ENCODE measurements at regions not wholly inside any gene's neighbourhood (a gene's known extent, or its start where the extent isn't known, plus 50 kb on each side); places are given as distances from the start of the nearest gene placed in this dataset.

- Mint-ChIP-seq H3K9me3 (no peaks in the 10 kb centered on the region), H3K4me1 (ENCODE audit: low read depth) (no peaks in the 10 kb centered on the region), H3K36me3 (ENCODE audit: low read depth) (no peaks in the 10 kb centered on the region), H3K27ac (no peak overlapping the region), H3K27me3 (ENCODE audit: low read depth) (peaks cover 6% of the 10 kb centered on the region), H3K4me3 (no peak overlapping the region)
- DNase-seq (ENCODE audit: low spot score), result no peak
Measured at GRCh38 chr2:160905862-160906261, 254.4 kb upstream of the TANK start.

DNA sequence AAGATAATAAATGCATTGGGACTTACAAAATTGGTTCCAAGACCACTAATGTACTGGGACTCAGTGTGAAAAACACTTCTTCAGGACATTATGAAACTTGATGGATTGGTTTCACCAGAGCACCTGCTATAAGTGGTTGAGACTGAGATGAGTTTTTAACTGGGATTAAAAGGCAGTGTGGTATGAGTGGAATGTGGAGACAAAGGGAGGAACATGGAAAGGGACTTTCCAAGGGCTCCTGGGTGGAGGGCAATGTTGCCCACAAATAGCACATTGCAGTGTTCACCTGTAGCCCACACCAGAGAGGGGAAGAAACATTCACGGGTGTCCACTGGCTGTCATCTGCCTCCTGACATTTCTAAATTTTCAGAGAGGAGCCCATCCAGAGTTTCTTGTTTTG lies 253.3 kb upstream of the TANK start:
- peaks cover 6% of the 10 kb centered on the region for H3K27me3 Mint-ChIP-seq (ENCODE audit: low read depth)
- no peak for DNase-seq (ENCODE audit: low spot score)
- no peaks in the 10 kb centered on the region for H3K36me3 Mint-ChIP-seq (ENCODE audit: low read depth)
- no peak overlapping the region for H3K27ac Mint-ChIP-seq
- H3K4me3 Mint-ChIP-seq, result no peak overlapping the region
- H3K9me3 Mint-ChIP-seq, result no peaks in the 10 kb centered on the region
- H3K4me1 Mint-ChIP-seq (ENCODE audit: low read depth), result no peaks in the 10 kb centered on the region

GRCh38 chr2:160907738-160908137 lies 252.5 kb upstream of the TANK start:
- Mint-ChIP-seq H3K9me3 (no peaks in the 10 kb centered on the region), H3K27ac (no peak overlapping the region), H3K27me3 (ENCODE audit: low read depth) (peaks cover 6% of the 10 kb centered on the region), H3K4me3 (no peak overlapping the region), H3K36me3 (ENCODE audit: low read depth) (no peaks in the 10 kb centered on the region), H3K4me1 (ENCODE audit: low read depth) (no peaks in the 10 kb centered on the region)
- DNase-seq (ENCODE audit: low spot score), result no peak

DNA sequence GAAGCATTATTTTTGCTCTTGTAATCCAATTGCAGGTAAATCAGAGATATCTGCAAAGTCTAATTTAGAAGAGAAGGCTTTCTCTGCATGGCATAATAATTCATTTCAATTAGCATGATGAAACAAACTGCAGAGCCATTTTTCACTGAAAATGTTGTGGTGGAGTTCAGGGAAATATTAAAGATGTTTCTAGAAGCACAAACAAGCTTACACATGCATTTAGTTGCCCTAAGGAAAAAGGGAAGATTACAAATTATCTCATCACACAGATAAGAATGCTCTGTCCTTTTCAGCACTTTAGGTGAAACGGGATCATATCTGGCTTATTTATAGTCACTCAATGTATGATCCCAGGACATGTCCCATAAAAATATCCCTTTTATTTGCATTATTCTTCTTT lies 252.1 kb upstream of the TANK start:
- Mint-ChIP-seq H3K36me3 (ENCODE audit: low read depth) (no peaks in the 10 kb centered on the region), H3K9me3 (no peaks in the 10 kb centered on the region), H3K27ac (no peak overlapping the region), H3K4me3 (no peak overlapping the region), H3K4me1 (ENCODE audit: low read depth) (no peaks in the 10 kb centered on the region), H3K27me3 (ENCODE audit: low read depth) (peaks cover 6% of the 10 kb centered on the region)
- DNase-seq (ENCODE audit: low spot score), result no peak

GRCh38 chr2:160909781-160910242 lies 250.4 kb upstream of the TANK start:
- no peak for DNase-seq (ENCODE audit: low spot score)
- no peak overlapping the region for H3K4me3 Mint-ChIP-seq
- H3K36me3 Mint-ChIP-seq (ENCODE audit: low read depth), result no peaks in the 10 kb centered on the region
- H3K9me3 Mint-ChIP-seq, result no peaks in the 10 kb centered on the region
- peaks cover 6% of the 10 kb centered on the region for H3K27me3 Mint-ChIP-seq (ENCODE audit: low read depth)
- H3K27ac Mint-ChIP-seq, result no peak overlapping the region
- H3K4me1 Mint-ChIP-seq (ENCODE audit: low read depth), result no peaks in the 10 kb centered on the region

- H3K27me3 Mint-ChIP-seq (ENCODE audit: low read depth), result peaks cover 6% of the 10 kb centered on the region
- no peak overlapping the region for H3K27ac Mint-ChIP-seq
- H3K4me1 Mint-ChIP-seq (ENCODE audit: low read depth), result no peaks in the 10 kb centered on the region
- H3K36me3 Mint-ChIP-seq (ENCODE audit: low read depth), result no peaks in the 10 kb centered on the region
- no peaks in the 10 kb centered on the region for H3K9me3 Mint-ChIP-seq
- no peak overlapping the region for H3K4me3 Mint-ChIP-seq
- DNase-seq (ENCODE audit: low spot score), result no peak
Measured at GRCh38 chr2:160910681-160911080, 249.5 kb upstream of the TANK start.

DNA sequence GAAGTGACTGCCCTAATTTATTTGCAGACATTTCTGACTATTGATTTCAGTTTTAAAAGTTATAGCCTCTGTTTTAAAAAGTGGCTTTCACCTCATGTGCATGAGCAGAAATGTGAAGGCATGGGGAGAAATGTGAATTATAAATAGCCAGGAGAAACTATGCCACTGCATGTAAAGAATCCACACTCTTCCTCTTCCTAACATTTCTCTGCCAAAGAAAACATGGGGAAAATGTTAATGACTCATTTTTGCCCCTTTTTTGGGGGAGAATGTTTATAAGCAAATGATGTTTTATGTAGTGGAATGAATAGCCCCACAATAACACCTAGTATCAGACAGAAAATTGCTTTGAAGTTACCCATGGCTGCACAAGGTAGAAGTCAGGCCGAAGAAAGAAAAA lies 249.0 kb upstream of the TANK start:
- H3K4me1 Mint-ChIP-seq (ENCODE audit: low read depth), result no peaks in the 10 kb centered on the region

GRCh38 chr2:160912276-160912675 lies 248.0 kb upstream of the TANK start:
- no peak overlapping the region for H3K4me3 Mint-ChIP-seq
- no peaks in the 10 kb centered on the region for H3K27me3 Mint-ChIP-seq (ENCODE audit: low read depth)
- H3K9me3 Mint-ChIP-seq, result no peaks in the 10 kb centered on the region
- DNase-seq (ENCODE audit: low spot score), result no peak
- H3K27ac Mint-ChIP-seq, result no peak overlapping the region
- no peaks in the 10 kb centered on the region for H3K4me1 Mint-ChIP-seq (ENCODE audit: low read depth)
- H3K36me3 Mint-ChIP-seq (ENCODE audit: low read depth), result no peaks in the 10 kb centered on the region

More for the DNA sequence above, 249.0 kb upstream of the TANK start:
- no peak overlapping the region for H3K27ac Mint-ChIP-seq
- H3K9me3 Mint-ChIP-seq, result no peaks in the 10 kb centered on the region
- H3K36me3 Mint-ChIP-seq (ENCODE audit: low read depth), result no peaks in the 10 kb centered on the region
- no peak for DNase-seq (ENCODE audit: low spot score)
- peaks cover 3% of the 10 kb centered on the region for H3K27me3 Mint-ChIP-seq (ENCODE audit: low read depth)
- H3K4me3 Mint-ChIP-seq, result no peak overlapping the region

- Mint-ChIP-seq H3K4me1 (ENCODE audit: low read depth) (no peaks in the 10 kb centered on the region), H3K9me3 (no peaks in the 10 kb centered on the region), H3K27ac (no peak overlapping the region), H3K27me3 (ENCODE audit: low read depth) (no peaks in the 10 kb centered on the region), H3K36me3 (ENCODE audit: low read depth) (no peaks in the 10 kb centered on the region), H3K4me3 (no peak overlapping the region)
- DNase-seq (ENCODE audit: low spot score), result no peak
Measured at GRCh38 chr2:160913323-160913722, 246.9 kb upstream of the TANK start.

DNA sequence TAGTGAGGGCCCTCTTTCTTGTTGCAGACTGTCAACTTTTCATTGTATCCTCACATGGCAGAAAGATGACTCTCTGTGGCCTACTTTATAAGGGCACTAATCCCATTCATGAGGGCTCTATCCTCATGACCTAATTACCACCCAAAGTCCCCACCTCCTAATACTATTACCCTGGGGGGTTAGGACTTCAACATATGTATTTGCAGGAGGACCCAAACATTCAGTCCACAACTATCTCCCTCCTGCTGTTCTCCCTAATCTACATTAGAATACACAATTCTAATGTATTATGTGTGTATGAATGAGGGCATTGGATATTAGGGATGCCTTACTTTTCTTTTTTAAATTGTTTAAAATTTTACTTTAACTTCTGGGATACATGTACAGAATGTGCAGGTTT lies 246.0 kb upstream of the TANK start:
- Mint-ChIP-seq H3K9me3 (no peaks in the 10 kb centered on the region), H3K27ac (no peak overlapping the region), H3K36me3 (ENCODE audit: low read depth) (no peaks in the 10 kb centered on the region), H3K4me1 (ENCODE audit: low read depth) (no peaks in the 10 kb centered on the region), H3K27me3 (ENCODE audit: low read depth) (no peaks in the 10 kb centered on the region), H3K4me3 (no peak overlapping the region)
- no peak for DNase-seq (ENCODE audit: low spot score)

DNA sequence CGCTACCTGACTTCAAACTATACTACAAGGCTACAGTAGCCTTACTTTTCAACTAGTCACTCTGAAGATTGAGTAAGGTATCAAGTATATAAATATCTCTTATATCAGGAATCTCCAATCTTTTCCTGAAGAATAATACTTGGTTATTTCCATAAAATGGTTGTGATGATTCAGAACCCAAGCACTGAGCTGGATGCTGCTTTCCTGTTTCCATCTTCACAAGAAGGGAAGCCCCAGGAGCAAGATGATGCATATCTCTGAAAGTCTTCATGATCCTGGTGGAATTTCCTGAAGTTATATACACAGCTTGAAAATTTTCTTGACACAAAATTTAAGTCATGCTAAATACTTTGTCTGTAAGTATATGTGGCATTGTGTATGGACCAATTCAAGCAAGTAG lies 243.9 kb upstream of the TANK start:
- H3K9me3 Mint-ChIP-seq, result no peaks in the 10 kb centered on the region
- H3K4me1 Mint-ChIP-seq (ENCODE audit: low read depth), result no peaks in the 10 kb centered on the region
- no peak overlapping the region for H3K4me3 Mint-ChIP-seq
- no peaks in the 10 kb centered on the region for H3K36me3 Mint-ChIP-seq (ENCODE audit: low read depth)
- H3K27ac Mint-ChIP-seq, result no peak overlapping the region
- no peak for DNase-seq (ENCODE audit: low spot score)
- H3K27me3 Mint-ChIP-seq (ENCODE audit: low read depth), result no peaks in the 10 kb centered on the region

GRCh38 chr2:160917850-160918249 lies 242.4 kb upstream of the TANK start:
- no peak for DNase-seq (ENCODE audit: low spot score)
- no peaks in the 10 kb centered on the region for H3K4me1 Mint-ChIP-seq (ENCODE audit: low read depth)
- H3K27ac Mint-ChIP-seq, result no peak overlapping the region
- H3K9me3 Mint-ChIP-seq, result no peaks in the 10 kb centered on the region
- no peak overlapping the region for H3K4me3 Mint-ChIP-seq
- H3K36me3 Mint-ChIP-seq (ENCODE audit: low read depth), result no peaks in the 10 kb centered on the region
- H3K27me3 Mint-ChIP-seq (ENCODE audit: low read depth), result no peaks in the 10 kb centered on the region

GRCh38 chr2:160918258-160918657 lies 242.0 kb upstream of the TANK start:
- no peaks in the 10 kb centered on the region for H3K27me3 Mint-ChIP-seq (ENCODE audit: low read depth)
- H3K4me3 Mint-ChIP-seq, result no peak overlapping the region
- DNase-seq (ENCODE audit: low spot score), result no peak
- H3K4me1 Mint-ChIP-seq (ENCODE audit: low read depth), result no peaks in the 10 kb centered on the region
- H3K9me3 Mint-ChIP-seq, result no peaks in the 10 kb centered on the region
- no peak overlapping the region for H3K27ac Mint-ChIP-seq
- no peaks in the 10 kb centered on the region for H3K36me3 Mint-ChIP-seq (ENCODE audit: low read depth)

- Mint-ChIP-seq H3K4me3 (no peak overlapping the region), H3K27me3 (ENCODE audit: low read depth) (no peaks in the 10 kb centered on the region), H3K36me3 (ENCODE audit: low read depth) (no peaks in the 10 kb centered on the region), H3K27ac (no peak overlapping the region), H3K9me3 (no peaks in the 10 kb centered on the region), H3K4me1 (ENCODE audit: low read depth) (no peaks in the 10 kb centered on the region)
- DNase-seq (ENCODE audit: low spot score), result peak; percentile 11
Measured at GRCh38 chr2:160918906-160919503, 241.2 kb upstream of the TANK start.

DNA sequence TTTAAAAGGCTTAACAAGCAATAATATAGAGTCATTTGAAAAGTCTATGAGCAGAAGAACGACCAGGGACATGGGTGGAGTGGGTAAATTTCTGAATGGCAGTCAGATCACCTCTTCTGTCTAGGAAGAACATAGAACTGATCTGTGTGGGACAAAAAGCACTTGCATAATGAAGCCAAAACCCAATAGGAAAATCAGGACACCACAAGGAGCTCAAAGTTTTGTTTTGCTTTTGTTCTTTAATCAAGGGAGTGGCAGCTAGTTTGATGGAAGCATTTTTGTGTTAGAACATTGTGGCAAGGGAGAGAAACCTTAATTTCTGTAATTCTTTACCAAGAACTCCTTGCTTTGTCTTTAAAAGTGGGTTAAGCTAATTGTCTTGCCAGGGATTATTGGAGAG lies 240.2 kb upstream of the TANK start:
- no peak overlapping the region for H3K4me3 Mint-ChIP-seq
- no peak for DNase-seq (ENCODE audit: low spot score)
- H3K4me1 Mint-ChIP-seq (ENCODE audit: low read depth), result no peaks in the 10 kb centered on the region
- no peaks in the 10 kb centered on the region for H3K9me3 Mint-ChIP-seq
- H3K27me3 Mint-ChIP-seq (ENCODE audit: low read depth), result peaks cover under 1% of the 10 kb centered on the region
- no peaks in the 10 kb centered on the region for H3K36me3 Mint-ChIP-seq (ENCODE audit: low read depth)
- H3K27ac Mint-ChIP-seq, result no peak overlapping the region
